HepG2 (cell line): ENCODE measurements at regions not wholly inside any gene's neighbourhood (a gene's known extent, or its start where the extent isn't known, plus 50 kb on each side); places are given as distances from the start of the nearest gene placed in this dataset.

Experiments used
- ATAC-seq: fragments of 200-7000 bp; cut with Tn5 transposase; 3 replicates; pipeline ENCODE4 v1.9.1; 2020; ENCODE audit warnings: mild to moderate bottlenecking, moderate library complexity
- BruUV-seq: library from RNA; stranded (reverse); fragments of 400-500 nt; replicated peaks from 2 replicates; lab custom pipeline; 2021; lab: Mats Ljungman, UMichigan
- CTCF ChIA-PET: fragments of 300-600 bp; formaldehyde crosslinking; extraction: SDS; loops from one replicate; lab custom pipeline; 2021; ENCODE audit warnings: low total read pairs, inconsistent platforms, low intra/inter-chr PET ratio; lab: Yijun Ruan, JAX
- POLR2A ChIA-PET: fragments of 350-600 bp; sonication (Branson Sonifier 250); formaldehyde crosslinking; loops from one replicate; lab custom pipeline; 2020; ENCODE audit warnings: antibody characterized with exemption, inconsistent platforms; lab: Yijun Ruan, JAX
- DNase-seq: peaks from one replicate; pipeline ENCODE4 v3.0.0-alpha.2; 2015; ENCODE audit warnings: low spot score
- FAIRE-seq: peaks from 3 replicates; lab custom pipeline; 2011; peaks lifted over from hg19 to GRCh38; lab: Jason Lieb, UNC
- H2AFZ ChIP-seq: one replicate; pipeline ENCODE4 v1.6.1; 2011; ENCODE audit warnings: low read length, inconsistent platforms
- H3K27ac ChIP-seq: fragments of 300-600 bp; 3 replicates; pipeline ENCODE4 v1.8.0; 2011; ENCODE audit warnings: mixed run types, mild to moderate bottlenecking, mixed read lengths, low read length, inconsistent platforms; ENCODE audit not compliant: insufficient read depth; ENCODE audit errors: extremely low read length
- H3K27me3 ChIP-seq, 2 experiments: fragments of 200-600 bp in 1 of 2; 2 replicates in 1 of 2; 3 replicates in 1 of 2; pipeline versions ENCODE4 v1.6.0 to v1.8.0; 2011; ENCODE audit warnings: low read length in 2 of 2, mild to moderate bottlenecking in 2 of 2, moderate library complexity in 2 of 2, inconsistent platforms in 1 of 2; ENCODE audit not compliant: insufficient read depth in 2 of 2, control insufficient read depth in 1 of 2
- H3K36me3 ChIP-seq, 2 experiments: fragments of 200-600 bp in 1 of 2; replicated peaks in 1 of 2; 2 replicates in 1 of 2; 3 replicates in 1 of 2; pipeline versions ENCODE4 v1.5.1 to v1.8.0; 2011; ENCODE audit warnings: low read length in 2 of 2, inconsistent platforms in 1 of 2; ENCODE audit not compliant: insufficient read depth in 2 of 2, control insufficient read depth in 1 of 2
- H3K4me1 ChIP-seq: 2 replicates; pipeline ENCODE4 v1.5.1; 2012; ENCODE audit warnings: low read length, inconsistent platforms; ENCODE audit not compliant: insufficient read depth
- H3K4me2 ChIP-seq: 2 replicates; pipeline ENCODE4 v1.6.0; 2011; ENCODE audit warnings: low read depth, low read length, inconsistent platforms
- H3K4me3 ChIP-seq, 3 experiments: fragments of 200-600 bp in 1 of 3; sonication (generic), shearing (Covaris generic) in 1 of 3; replicated peaks in 1 of 3; 2 replicates each; pipeline ENCODE4 v1.5.1; 2011 to 2016; ENCODE audit warnings: low read length in 3 of 3, inconsistent platforms in 2 of 3, low read depth in 2 of 3, mild to moderate bottlenecking in 2 of 3, control low read depth in 1 of 3, mixed read lengths in 1 of 3; ENCODE audit not compliant: insufficient read depth in 1 of 3
- H3K79me2 ChIP-seq: one replicate; pipeline ENCODE4 v1.6.1; 2011; ENCODE audit warnings: low read length, inconsistent platforms; ENCODE audit not compliant: insufficient read depth
- H3K9ac ChIP-seq: 2 replicates; pipeline ENCODE4 v1.6.0; 2011; ENCODE audit warnings: mild to moderate bottlenecking, low read depth, low read length, inconsistent platforms; ENCODE audit not compliant: insufficient read depth
- H3K9me3 ChIP-seq: 2 replicates; pipeline ENCODE4 v1.5.1; 2012; ENCODE audit warnings: mild to moderate bottlenecking, low read length
- H4K20me1 ChIP-seq: 2 replicates; pipeline ENCODE4 v1.6.0; 2011; ENCODE audit warnings: inconsistent platforms, mild to moderate bottlenecking, low read length, moderate library complexity; ENCODE audit not compliant: insufficient read depth
- ISL2 ChIP-seq: sonication (generic); formaldehyde crosslinking; IDR thresholded peaks from 2 replicates; pipeline ENCODE4 v1.5.0; 2020; ENCODE audit warnings: missing genetic modification reagents
- MIXL1 ChIP-seq: IDR thresholded peaks from 2 replicates; pipeline ENCODE4 v1.6.1; 2016
- MXD4 ChIP-seq: IDR thresholded peaks from 2 replicates; pipeline ENCODE4 v1.6.1; 2016; ENCODE audit warnings: mild to moderate bottlenecking, missing biosample characterization, missing genetic modification reagents
- NAIF1 ChIP-seq: sonication (generic); formaldehyde crosslinking; IDR thresholded peaks from 2 replicates; pipeline ENCODE4 v1.5.0; 2020; ENCODE audit warnings: mild to moderate bottlenecking, missing genetic modification reagents, borderline replicate concordance
- RFXANK ChIP-seq: IDR thresholded peaks from 2 replicates; pipeline ENCODE4 v1.6.1; 2016
- SRSF1 ChIP-seq: fragments of 200-400 bp; formaldehyde crosslinking; optimal IDR thresholded peaks from 2 replicates; pipeline ENCODE3; 2017; ENCODE audit warnings: mild to moderate bottlenecking, low read depth, low read length, moderate library complexity
- ZBTB1 ChIP-seq: sonication (generic); formaldehyde crosslinking; IDR thresholded peaks from 2 replicates; pipeline ENCODE4 v1.4.0; 2020; ENCODE audit warnings: missing genetic modification reagents, borderline replicate concordance
- ZNF761 ChIP-seq: sonication (generic); formaldehyde crosslinking; conservative IDR thresholded peaks from 2 replicates; pipeline ENCODE4 v1.4.0; 2020; ENCODE audit warnings: mild to moderate bottlenecking, missing genetic modification reagents
- WGBS: methylation state at CpG from one replicate; pipeline ENCODE4 v1.1.6; 2017; ENCODE audit warnings: low lambda C conversion rate; 5-methylcytosine and 5-hydroxymethylcytosine counted together
- in situ Hi-C: cut with HindIII; loops from 2 replicates; pipeline ENCODE4 v1.10.0; 2017; ENCODE audit warnings: low pct_unique_long_range_greater_than_20kb; ENCODE audit not compliant: extremely low pct_ligation_motif_present
- intact Hi-C: fragments of 100-400 bp; cut with micrococcal nuclease; formaldehyde crosslinking; loops from one replicate; pipeline ENCODE4 v1.10.0; 2022; ENCODE audit not compliant: unreplicated experiment
- TF ChIP-seq, protein P1 (sequence below): sonication (generic); formaldehyde crosslinking; IDR thresholded peaks from 2 replicates; pipeline ENCODE4 v1.4.0; 2020; ENCODE audit warnings: missing genetic modification reagents
- TF ChIP-seq, protein P2 (sequence below): IDR thresholded peaks from 2 replicates; pipeline ENCODE4 v1.6.1; 2016; ENCODE audit warnings: low read depth, control low read depth
- TF ChIP-seq, protein P3 (sequence below): IDR thresholded peaks from 2 replicates; pipeline ENCODE4 v1.6.1; 2016; ENCODE audit warnings: low read depth, missing genetic modification reagents, missing compliant biosample characterization

DNA sequence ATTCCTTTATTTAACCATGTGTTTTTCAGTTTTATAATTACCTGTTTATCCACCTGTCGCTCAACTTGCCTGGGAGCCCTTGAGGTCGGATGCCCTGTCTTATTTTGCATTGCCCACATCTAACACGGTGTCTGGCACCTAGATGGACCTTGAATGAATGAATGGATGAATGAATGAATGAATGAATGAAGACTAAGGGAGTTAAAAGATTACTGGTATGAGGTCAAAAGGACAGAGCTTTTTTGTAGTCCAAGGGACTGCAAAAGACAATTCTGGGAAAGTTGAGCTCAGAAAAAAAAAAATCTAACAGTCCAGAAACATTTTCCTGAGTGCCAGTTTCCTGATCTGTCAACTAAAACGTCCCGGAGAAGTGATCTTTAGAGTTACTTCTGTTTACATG, 244.6 kb upstream of the MYOCD start:
- no peaks in the 10 kb centered on the region for H3K79me2 ChIP-seq
- peaks cover 0 to 16% of the 10 kb centered on the region in 2 experiments; a peak in 2 of 5 replicates for H3K27me3 ChIP-seq
- no peaks in the 10 kb centered on the region for H3K4me1 ChIP-seq
- ATAC-seq, result no peak
- H2AFZ ChIP-seq, result no peak overlapping the region
- intact Hi-C loops, result no loop called here
- BruUV-seq, result no TSS peak
- TF ChIP-seq MXD4, result no peak
- no peak for TF ChIP-seq ZBTB1 (CRISPR knock-in tag)
- no peak for TF ChIP-seq ZNF761 (CRISPR knock-in tag)
- TF ChIP-seq, protein P1, sequence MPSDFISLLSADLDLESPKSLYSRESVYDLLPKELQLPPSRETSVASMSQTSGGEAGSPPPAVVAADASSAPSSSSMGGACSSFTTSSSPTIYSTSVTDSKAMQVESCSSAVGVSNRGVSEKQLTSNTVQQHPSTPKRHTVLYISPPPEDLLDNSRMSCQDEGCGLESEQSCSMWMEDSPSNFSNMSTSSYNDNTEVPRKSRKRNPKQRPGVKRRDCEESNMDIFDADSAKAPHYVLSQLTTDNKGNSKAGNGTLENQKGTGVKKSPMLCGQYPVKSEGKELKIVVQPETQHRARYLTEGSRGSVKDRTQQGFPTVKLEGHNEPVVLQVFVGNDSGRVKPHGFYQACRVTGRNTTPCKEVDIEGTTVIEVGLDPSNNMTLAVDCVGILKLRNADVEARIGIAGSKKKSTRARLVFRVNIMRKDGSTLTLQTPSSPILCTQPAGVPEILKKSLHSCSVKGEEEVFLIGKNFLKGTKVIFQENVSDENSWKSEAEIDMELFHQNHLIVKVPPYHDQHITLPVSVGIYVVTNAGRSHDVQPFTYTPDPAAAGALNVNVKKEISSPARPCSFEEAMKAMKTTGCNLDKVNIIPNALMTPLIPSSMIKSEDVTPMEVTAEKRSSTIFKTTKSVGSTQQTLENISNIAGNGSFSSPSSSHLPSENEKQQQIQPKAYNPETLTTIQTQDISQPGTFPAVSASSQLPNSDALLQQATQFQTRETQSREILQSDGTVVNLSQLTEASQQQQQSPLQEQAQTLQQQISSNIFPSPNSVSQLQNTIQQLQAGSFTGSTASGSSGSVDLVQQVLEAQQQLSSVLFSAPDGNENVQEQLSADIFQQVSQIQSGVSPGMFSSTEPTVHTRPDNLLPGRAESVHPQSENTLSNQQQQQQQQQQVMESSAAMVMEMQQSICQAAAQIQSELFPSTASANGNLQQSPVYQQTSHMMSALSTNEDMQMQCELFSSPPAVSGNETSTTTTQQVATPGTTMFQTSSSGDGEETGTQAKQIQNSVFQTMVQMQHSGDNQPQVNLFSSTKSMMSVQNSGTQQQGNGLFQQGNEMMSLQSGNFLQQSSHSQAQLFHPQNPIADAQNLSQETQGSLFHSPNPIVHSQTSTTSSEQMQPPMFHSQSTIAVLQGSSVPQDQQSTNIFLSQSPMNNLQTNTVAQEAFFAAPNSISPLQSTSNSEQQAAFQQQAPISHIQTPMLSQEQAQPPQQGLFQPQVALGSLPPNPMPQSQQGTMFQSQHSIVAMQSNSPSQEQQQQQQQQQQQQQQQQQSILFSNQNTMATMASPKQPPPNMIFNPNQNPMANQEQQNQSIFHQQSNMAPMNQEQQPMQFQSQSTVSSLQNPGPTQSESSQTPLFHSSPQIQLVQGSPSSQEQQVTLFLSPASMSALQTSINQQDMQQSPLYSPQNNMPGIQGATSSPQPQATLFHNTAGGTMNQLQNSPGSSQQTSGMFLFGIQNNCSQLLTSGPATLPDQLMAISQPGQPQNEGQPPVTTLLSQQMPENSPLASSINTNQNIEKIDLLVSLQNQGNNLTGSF (CRISPR knock-in tag), result no peak
- no peak for TF ChIP-seq ISL2
- no peak for TF ChIP-seq SRSF1
- no peak for TF ChIP-seq MIXL1 (CRISPR knock-in tag)
- TF ChIP-seq RFXANK (CRISPR knock-in tag), result no peak
- TF ChIP-seq, protein P2, sequence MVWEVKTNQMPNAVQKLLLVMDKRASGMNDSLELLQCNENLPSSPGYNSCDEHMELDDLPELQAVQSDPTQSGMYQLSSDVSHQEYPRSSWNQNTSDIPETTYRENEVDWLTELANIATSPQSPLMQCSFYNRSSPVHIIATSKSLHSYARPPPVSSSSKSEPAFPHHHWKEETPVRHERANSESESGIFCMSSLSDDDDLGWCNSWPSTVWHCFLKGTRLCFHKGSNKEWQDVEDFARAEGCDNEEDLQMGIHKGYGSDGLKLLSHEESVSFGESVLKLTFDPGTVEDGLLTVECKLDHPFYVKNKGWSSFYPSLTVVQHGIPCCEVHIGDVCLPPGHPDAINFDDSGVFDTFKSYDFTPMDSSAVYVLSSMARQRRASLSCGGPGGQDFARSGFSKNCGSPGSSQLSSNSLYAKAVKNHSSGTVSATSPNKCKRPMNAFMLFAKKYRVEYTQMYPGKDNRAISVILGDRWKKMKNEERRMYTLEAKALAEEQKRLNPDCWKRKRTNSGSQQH (CRISPR knock-in tag), result no peak
- TF ChIP-seq, protein P3, sequence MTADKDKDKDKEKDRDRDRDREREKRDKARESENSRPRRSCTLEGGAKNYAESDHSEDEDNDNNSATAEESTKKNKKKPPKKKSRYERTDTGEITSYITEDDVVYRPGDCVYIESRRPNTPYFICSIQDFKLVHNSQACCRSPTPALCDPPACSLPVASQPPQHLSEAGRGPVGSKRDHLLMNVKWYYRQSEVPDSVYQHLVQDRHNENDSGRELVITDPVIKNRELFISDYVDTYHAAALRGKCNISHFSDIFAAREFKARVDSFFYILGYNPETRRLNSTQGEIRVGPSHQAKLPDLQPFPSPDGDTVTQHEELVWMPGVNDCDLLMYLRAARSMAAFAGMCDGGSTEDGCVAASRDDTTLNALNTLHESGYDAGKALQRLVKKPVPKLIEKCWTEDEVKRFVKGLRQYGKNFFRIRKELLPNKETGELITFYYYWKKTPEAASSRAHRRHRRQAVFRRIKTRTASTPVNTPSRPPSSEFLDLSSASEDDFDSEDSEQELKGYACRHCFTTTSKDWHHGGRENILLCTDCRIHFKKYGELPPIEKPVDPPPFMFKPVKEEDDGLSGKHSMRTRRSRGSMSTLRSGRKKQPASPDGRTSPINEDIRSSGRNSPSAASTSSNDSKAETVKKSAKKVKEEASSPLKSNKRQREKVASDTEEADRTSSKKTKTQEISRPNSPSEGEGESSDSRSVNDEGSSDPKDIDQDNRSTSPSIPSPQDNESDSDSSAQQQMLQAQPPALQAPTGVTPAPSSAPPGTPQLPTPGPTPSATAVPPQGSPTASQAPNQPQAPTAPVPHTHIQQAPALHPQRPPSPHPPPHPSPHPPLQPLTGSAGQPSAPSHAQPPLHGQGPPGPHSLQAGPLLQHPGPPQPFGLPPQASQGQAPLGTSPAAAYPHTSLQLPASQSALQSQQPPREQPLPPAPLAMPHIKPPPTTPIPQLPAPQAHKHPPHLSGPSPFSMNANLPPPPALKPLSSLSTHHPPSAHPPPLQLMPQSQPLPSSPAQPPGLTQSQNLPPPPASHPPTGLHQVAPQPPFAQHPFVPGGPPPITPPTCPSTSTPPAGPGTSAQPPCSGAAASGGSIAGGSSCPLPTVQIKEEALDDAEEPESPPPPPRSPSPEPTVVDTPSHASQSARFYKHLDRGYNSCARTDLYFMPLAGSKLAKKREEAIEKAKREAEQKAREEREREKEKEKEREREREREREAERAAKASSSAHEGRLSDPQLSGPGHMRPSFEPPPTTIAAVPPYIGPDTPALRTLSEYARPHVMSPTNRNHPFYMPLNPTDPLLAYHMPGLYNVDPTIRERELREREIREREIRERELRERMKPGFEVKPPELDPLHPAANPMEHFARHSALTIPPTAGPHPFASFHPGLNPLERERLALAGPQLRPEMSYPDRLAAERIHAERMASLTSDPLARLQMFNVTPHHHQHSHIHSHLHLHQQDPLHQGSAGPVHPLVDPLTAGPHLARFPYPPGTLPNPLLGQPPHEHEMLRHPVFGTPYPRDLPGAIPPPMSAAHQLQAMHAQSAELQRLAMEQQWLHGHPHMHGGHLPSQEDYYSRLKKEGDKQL (CRISPR knock-in tag), result no peak
- no peak for TF ChIP-seq NAIF1 (CRISPR knock-in tag)
- 2% methylated on average over 5 of the region's 5 CpGs for WGBS
- no peak overlapping the region for H3K9ac ChIP-seq
- no peaks in the 10 kb centered on the region for H3K36me3 ChIP-seq
- H4K20me1 ChIP-seq, result no peaks in the 10 kb centered on the region
- no peak for FAIRE-seq
- no peaks in the 10 kb centered on the region for H3K9me3 ChIP-seq
- no peak overlapping the region for H3K4me3 ChIP-seq
- H3K4me2 ChIP-seq, result no peak overlapping the region
- in situ Hi-C loops, result no loop called here
- ChIA-PET POLR2A (no interaction called here), CTCF (no interaction called here)
- no peak overlapping the region for H3K27ac ChIP-seq
- DNase-seq, result no peak
